HL-60 (cell line): ENCODE measurements at regions not wholly inside any gene's neighbourhood (a gene's known extent, or its start where the extent isn't known, plus 50 kb on each side); places are given as distances from the start of the nearest gene placed in this dataset.

Source experiments
- DNase-seq, 2 experiments: peaks; one replicate each; pipeline ENCODE4 v3.0.0-alpha.2; 2010 to 2020; ENCODE audit warnings: low read depth in 1 of 2, low spot score in 1 of 2
- H3K27ac ChIP-seq: fragments of 250-450 bp; sonication (Bioruptor Pico); replicated peaks from 2 replicates; pipeline ENCODE4 v1.5.1; 2020; ENCODE audit warnings: mild to moderate bottlenecking, moderate library complexity
- H3K27me3 ChIP-seq: fragments of 250-450 bp; sonication (Bioruptor Pico); 2 replicates; pipeline ENCODE4 v1.5.1; 2021; ENCODE audit warnings: mild to moderate bottlenecking, moderate library complexity; ENCODE audit not compliant: insufficient read depth, poor library complexity, severe bottlenecking
- H3K4me3 ChIP-seq: replicated peaks from 2 replicates; pipeline ENCODE4 v1.5.1; 2011; ENCODE audit warnings: mild to moderate bottlenecking, control low read depth, low read length; ENCODE audit not compliant: insufficient read depth
- GABPA ChIP-seq: IDR thresholded peaks from 2 replicates; pipeline ENCODE4 v1.6.1; 2012; ENCODE audit warnings: low read depth
- POLR2AphosphoS5 ChIP-seq: IDR thresholded peaks from 2 replicates; pipeline ENCODE4 v1.6.1; 2012; ENCODE audit warnings: low read depth
- SPI1 ChIP-seq: IDR thresholded peaks from 2 replicates; pipeline ENCODE4 v1.6.1; 2012; ENCODE audit warnings: low read depth, mild to moderate bottlenecking, borderline replicate concordance
- TF ChIP-seq, protein P1 (sequence below): IDR thresholded peaks from one replicate; pipeline ENCODE4 v1.5.1; 2011; ENCODE audit warnings: low read length, control low read depth, inconsistent platforms; ENCODE audit not compliant: insufficient read depth
- TF ChIP-seq, protein P2 (sequence below): IDR thresholded peaks from 2 replicates; pipeline ENCODE4 v1.6.1; 2012; ENCODE audit warnings: low read depth; ENCODE audit not compliant: insufficient replicate concordance

DNA sequence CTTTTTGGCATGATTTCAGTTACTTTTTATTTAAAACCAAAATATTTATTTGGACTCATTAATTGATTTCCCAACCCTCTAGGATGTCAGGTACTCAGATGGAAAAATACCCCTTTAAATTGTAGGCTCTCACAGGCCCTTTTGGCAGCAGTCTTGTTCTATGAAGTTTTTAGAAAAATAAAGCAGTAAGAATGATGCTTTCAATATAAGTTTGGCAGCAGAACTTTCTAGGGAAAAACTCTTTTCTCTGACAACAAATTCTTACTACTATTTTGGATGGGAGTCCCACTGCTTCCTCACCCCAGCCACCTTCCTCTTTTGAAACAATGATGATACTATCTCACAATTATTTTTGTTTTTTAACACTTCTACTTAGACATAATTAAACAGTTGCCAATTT lies 581.6 kb upstream of the SGCG start:
- no peak overlapping the region for H3K4me3 ChIP-seq
- DNase-seq = no peak
- H3K27ac ChIP-seq = no peak overlapping the region
- no peak for TF ChIP-seq GABPA
- TF ChIP-seq POLR2AphosphoS5 = no peak
- TF ChIP-seq, protein P1, sequence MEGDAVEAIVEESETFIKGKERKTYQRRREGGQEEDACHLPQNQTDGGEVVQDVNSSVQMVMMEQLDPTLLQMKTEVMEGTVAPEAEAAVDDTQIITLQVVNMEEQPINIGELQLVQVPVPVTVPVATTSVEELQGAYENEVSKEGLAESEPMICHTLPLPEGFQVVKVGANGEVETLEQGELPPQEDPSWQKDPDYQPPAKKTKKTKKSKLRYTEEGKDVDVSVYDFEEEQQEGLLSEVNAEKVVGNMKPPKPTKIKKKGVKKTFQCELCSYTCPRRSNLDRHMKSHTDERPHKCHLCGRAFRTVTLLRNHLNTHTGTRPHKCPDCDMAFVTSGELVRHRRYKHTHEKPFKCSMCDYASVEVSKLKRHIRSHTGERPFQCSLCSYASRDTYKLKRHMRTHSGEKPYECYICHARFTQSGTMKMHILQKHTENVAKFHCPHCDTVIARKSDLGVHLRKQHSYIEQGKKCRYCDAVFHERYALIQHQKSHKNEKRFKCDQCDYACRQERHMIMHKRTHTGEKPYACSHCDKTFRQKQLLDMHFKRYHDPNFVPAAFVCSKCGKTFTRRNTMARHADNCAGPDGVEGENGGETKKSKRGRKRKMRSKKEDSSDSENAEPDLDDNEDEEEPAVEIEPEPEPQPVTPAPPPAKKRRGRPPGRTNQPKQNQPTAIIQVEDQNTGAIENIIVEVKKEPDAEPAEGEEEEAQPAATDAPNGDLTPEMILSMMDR = no peak
- no peak for TF ChIP-seq SPI1
- TF ChIP-seq, protein P2, sequence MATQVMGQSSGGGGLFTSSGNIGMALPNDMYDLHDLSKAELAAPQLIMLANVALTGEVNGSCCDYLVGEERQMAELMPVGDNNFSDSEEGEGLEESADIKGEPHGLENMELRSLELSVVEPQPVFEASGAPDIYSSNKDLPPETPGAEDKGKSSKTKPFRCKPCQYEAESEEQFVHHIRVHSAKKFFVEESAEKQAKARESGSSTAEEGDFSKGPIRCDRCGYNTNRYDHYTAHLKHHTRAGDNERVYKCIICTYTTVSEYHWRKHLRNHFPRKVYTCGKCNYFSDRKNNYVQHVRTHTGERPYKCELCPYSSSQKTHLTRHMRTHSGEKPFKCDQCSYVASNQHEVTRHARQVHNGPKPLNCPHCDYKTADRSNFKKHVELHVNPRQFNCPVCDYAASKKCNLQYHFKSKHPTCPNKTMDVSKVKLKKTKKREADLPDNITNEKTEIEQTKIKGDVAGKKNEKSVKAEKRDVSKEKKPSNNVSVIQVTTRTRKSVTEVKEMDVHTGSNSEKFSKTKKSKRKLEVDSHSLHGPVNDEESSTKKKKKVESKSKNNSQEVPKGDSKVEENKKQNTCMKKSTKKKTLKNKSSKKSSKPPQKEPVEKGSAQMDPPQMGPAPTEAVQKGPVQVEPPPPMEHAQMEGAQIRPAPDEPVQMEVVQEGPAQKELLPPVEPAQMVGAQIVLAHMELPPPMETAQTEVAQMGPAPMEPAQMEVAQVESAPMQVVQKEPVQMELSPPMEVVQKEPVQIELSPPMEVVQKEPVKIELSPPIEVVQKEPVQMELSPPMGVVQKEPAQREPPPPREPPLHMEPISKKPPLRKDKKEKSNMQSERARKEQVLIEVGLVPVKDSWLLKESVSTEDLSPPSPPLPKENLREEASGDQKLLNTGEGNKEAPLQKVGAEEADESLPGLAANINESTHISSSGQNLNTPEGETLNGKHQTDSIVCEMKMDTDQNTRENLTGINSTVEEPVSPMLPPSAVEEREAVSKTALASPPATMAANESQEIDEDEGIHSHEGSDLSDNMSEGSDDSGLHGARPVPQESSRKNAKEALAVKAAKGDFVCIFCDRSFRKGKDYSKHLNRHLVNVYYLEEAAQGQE = no peak
- no peaks in the 10 kb centered on the region for H3K27me3 ChIP-seq

DNA sequence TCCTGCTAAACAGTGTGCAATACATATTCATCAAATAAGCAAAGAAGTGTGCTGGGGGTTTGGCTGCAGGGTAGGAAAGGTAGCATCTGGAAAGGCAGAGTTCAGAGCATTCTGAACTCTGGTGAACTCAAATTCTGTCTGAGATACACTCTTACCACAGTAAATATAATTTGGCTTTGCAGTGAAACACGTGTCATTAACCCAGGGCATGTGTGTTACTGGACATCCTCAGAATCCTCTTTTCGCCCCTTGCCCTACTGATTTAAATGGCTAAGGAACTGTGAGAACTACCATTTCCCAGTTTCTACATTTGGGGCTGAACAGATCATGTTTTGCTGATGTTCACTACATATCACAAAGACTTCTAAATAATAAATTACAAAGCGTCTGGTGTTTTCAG lies 562.8 kb upstream of the SGCG start:
- no peak for DNase-seq
- no peak overlapping the region for H3K27ac ChIP-seq
- TF ChIP-seq POLR2AphosphoS5 (no peak), SPI1 (no peak), GABPA (no peak)
- TF ChIP-seq, protein P1 = no peak
- TF ChIP-seq, protein P2 = no peak
- H3K4me3 ChIP-seq = no peak overlapping the region
- no peaks in the 10 kb centered on the region for H3K27me3 ChIP-seq

DNA sequence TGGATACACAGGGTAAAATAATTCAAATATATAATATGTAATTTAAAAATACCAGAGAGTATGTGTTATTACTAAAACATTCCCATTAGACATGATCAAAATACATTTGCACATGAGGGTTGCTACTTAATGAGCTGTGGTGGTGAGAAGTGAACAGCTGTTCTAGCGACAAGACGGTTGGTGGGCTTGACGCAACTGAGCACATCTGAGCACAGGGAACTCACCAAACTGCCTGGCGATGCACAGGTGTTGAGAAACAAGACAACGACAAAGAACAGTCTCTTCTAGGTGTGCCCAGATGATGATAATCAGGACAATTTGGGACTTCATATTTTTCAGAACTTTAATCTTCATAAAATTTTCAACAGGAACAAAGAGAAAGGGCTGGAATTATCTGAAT lies 555.1 kb upstream of the SGCG start:
- Histone ChIP-seq H3K4me3 (no peak overlapping the region), H3K27ac (no peak overlapping the region), H3K27me3 (no peaks in the 10 kb centered on the region)
- TF ChIP-seq POLR2AphosphoS5 (no peak), GABPA (no peak), SPI1 (no peak)
- TF ChIP-seq, protein P2 = no peak
- TF ChIP-seq, protein P1 = no peak
- DNase-seq = no peak
